ENCODE measurements at regions not wholly inside any gene's neighbourhood (a gene's known extent, or its start where the extent isn't known, plus 50 kb on each side); places are given as distances from the start of the nearest gene placed in this dataset.

DNA sequence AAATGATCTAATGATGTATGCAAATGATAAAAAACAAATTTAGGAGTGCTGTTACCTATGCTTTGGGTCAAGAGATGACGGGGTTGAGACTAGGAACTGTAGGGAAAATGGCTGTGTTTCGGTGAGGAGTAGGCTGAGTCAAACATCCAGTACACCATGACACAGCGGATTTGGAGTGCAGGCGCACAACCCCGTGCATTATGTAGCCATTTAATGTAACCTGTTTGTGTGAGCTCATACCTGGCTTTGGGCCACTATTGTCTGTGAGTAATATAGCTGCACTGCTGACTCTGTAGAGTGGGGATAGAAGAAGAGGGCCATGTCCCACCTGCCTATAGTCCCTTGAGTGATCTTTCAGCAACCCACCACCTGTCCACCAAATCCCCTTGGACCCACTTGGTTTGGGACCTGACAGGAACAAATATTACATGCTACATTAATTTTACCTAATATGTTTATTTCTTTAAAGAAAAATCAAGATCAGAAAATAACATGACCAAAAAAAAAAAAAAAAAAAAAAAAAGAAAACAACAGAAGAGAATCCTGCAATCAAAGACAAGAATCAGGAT lies 95.5 kb upstream of the KLHL1 start:
- H3K4me3 ChIP-seq, result no peak overlapping the region
- intact Hi-C loops (cut with DNase I), result no loop called here
- H3K27ac ChIP-seq, result no peak overlapping the region
- DNase-seq, result no peak
- H3K9me3 ChIP-seq, result no peaks in the 10 kb centered on the region
- no peaks in the 10 kb centered on the region for H3K27me3 ChIP-seq
- TF ChIP-seq CTCF (IDR thresholded peaks at IDR 0.05), result no peak
- no peaks in the 10 kb centered on the region for H3K36me3 ChIP-seq
- H3K4me1 ChIP-seq, result peaks cover 0 to 4% (median 0%) of the 10 kb centered on the region in 3 donors
- 98 to 99% methylated on average over 5 of the region's 5 CpGs for WGBS, 2 donors
- no peak for FAIRE-seq
- no peak for ATAC-seq

- DNase-seq (no peak), ATAC-seq (no peak), FAIRE-seq (no peak)
- H3K4me3 ChIP-seq, result no peak overlapping the region
- no peak overlapping the region for H3K27ac ChIP-seq
- H3K27me3 ChIP-seq, result no peaks in the 10 kb centered on the region
- intact Hi-C loops (cut with DNase I), result no loop called here
- no peaks in the 10 kb centered on the region for H3K9me3 ChIP-seq
- H3K36me3 ChIP-seq, result no peaks in the 10 kb centered on the region
- no peak for TF ChIP-seq CTCF (IDR thresholded peaks at IDR 0.05)
- no peaks in the 10 kb centered on the region for H3K4me1 ChIP-seq
Measured at GRCh38 chr13:70191034-70191433, 82.8 kb upstream of the KLHL1 start.

GRCh38 chr13:70189981-70190380 lies 81.7 kb upstream of the KLHL1 start:
- FAIRE-seq (no peak), ATAC-seq (no peak), DNase-seq (no peak)
- no peak overlapping the region for H3K4me3 ChIP-seq
- 61 to 66% methylated on average over 2 of the region's 2 CpGs for WGBS, 2 donors
- no peaks in the 10 kb centered on the region for H3K9me3 ChIP-seq
- intact Hi-C loops (cut with DNase I), result no loop called here
- no peaks in the 10 kb centered on the region for H3K4me1 ChIP-seq
- no peaks in the 10 kb centered on the region for H3K36me3 ChIP-seq
- no peak for TF ChIP-seq CTCF (IDR thresholded peaks at IDR 0.05)
- H3K27ac ChIP-seq, result no peak overlapping the region
- H3K27me3 ChIP-seq, result no peaks in the 10 kb centered on the region

DNA sequence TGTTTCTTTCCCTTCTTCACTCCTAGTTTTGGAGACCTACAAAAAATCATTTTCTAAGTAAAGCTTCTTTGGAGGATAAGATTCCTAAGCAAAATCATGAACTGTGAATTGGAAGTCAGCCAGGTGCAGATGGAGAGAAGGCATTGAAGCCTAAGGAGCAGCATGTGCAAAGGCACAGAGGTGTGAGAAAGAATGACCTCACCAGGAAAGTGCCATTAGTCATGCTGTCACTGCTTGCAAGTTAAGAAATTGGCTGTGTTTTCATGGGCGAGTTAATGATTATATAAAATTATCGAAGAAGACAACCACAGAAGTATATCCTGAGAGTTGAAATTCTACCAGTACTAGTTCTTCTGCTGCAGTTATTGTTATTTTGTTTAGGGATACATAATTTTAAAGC lies 80.3 kb upstream of the KLHL1 start:
- 18 to 23% methylated on average over 2 of the region's 2 CpGs for WGBS, 2 donors
- DNase-seq, result peak in 3 of 6 donors; percentile 15 to 25 (median 19)
- Histone ChIP-seq H3K36me3 (no peaks in the 10 kb centered on the region), H3K27me3 (no peaks in the 10 kb centered on the region), H3K4me3 (no peak overlapping the region), H3K4me1 (no peaks in the 10 kb centered on the region), H3K9me3 (no peaks in the 10 kb centered on the region), H3K27ac (no peak overlapping the region)
- intact Hi-C loops (cut with DNase I), result no loop called here
- no peak for FAIRE-seq
- no peak for TF ChIP-seq CTCF (IDR thresholded peaks at IDR 0.05)
- ATAC-seq, result peak; percentile 74 to 89 (median 86)

DNA sequence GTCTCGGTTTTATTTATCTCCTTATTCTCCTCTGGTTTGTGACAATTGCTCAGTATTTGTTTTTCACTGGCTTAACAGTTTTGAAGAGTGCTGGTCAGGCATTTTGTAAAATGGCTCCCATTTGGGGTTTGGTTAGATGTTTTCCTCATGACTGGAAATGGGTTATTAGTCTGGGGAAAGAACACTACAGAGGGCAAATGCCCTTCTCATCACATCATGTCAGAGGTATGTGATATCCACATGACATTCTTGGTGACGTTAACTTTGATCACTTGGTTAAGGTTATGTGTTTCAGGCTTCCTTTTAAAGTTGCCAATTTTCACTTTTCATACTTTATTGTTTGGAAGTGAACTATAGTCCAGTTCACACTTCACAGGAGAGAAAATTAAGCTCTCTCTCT lies 74.8 kb upstream of the KLHL1 start:
- 52 to 63% methylated on average over 2 of the region's 2 CpGs for WGBS, 2 donors
- DNase-seq, result no peak
- no peaks in the 10 kb centered on the region for H3K4me1 ChIP-seq
- no peaks in the 10 kb centered on the region for H3K27me3 ChIP-seq
- H3K4me3 ChIP-seq, result no peak overlapping the region
- TF ChIP-seq CTCF (IDR thresholded peaks at IDR 0.05), result no peak
- no peak overlapping the region for H3K27ac ChIP-seq
- intact Hi-C loops (cut with DNase I), result no loop called here
- no peak for FAIRE-seq
- H3K36me3 ChIP-seq, result no peaks in the 10 kb centered on the region
- no peak for ATAC-seq
- H3K9me3 ChIP-seq, result no peaks in the 10 kb centered on the region
